Caco-2 (cell line): ENCODE measurements at regions not wholly inside any gene's neighbourhood (a gene's known extent, or its start where the extent isn't known, plus 50 kb on each side); places are given as distances from the start of the nearest gene placed in this dataset.

Experiments used
- BruUV-seq: library from RNA; stranded (reverse); fragments of 400-500 nt; replicated peaks from 2 replicates; lab custom pipeline; 2021; lab: Mats Ljungman, UMichigan
- CTCF ChIA-PET: fragments of 300-600 bp; sonication (Branson Sonifier 250); formaldehyde crosslinking; loops from one replicate; lab custom pipeline; 2022; ENCODE audit warnings: antibody characterized with exemption; lab: Charles Lee
- POLR2A ChIA-PET: fragments of 300-600 bp; sonication (Branson Sonifier 250); formaldehyde crosslinking; loops from one replicate; lab custom pipeline; 2022; ENCODE audit warnings: antibody characterized with exemption; lab: Charles Lee
- DNase-seq, 2 experiments: peaks; one replicate each; pipeline versions ENCODE4 v3.0.0 to v3.0.0-alpha.2; 2020 to 2022
- H3K27me3 ChIP-seq: replicated peaks from 2 replicates; pipeline ENCODE4 v1.6.0; 2011; ENCODE audit warnings: low read length; ENCODE audit not compliant: control insufficient read depth, insufficient read depth
- H3K36me3 ChIP-seq: 2 replicates; pipeline ENCODE4 v1.5.1; 2011; ENCODE audit warnings: low read length; ENCODE audit not compliant: control insufficient read depth, insufficient read depth
- H3K4me1 ChIP-seq: fragments of 250-450 bp; sonication (Bioruptor Pico); 2 replicates; pipeline ENCODE4 v1.5.1; 2020; ENCODE audit warnings: mild to moderate bottlenecking
- H3K4me3 ChIP-seq: 2 replicates; pipeline ENCODE4 v1.5.1; 2011; ENCODE audit warnings: low read depth, mild to moderate bottlenecking, control low read depth, low read length
- H3K9me3 ChIP-seq: fragments of 250-450 bp; sonication (Bioruptor Pico); 2 replicates; pipeline ENCODE4 v1.5.1; 2020; ENCODE audit warnings: mild to moderate bottlenecking, moderate library complexity
- H3K27ac Mint-ChIP-seq: one replicate; pipeline ENCODE4 v1.8.0; 2022; ENCODE audit warnings: mixed read lengths; ENCODE audit not compliant: unreplicated experiment
- H3K27me3 Mint-ChIP-seq: one replicate; pipeline ENCODE4 v1.8.0; 2022; ENCODE audit warnings: mixed read lengths; ENCODE audit not compliant: insufficient read depth, unreplicated experiment
- H3K36me3 Mint-ChIP-seq: one replicate; pipeline ENCODE4 v1.8.0; 2022; ENCODE audit warnings: mild to moderate bottlenecking, mixed read lengths; ENCODE audit not compliant: insufficient read depth, unreplicated experiment
- H3K4me1 Mint-ChIP-seq: one replicate; pipeline ENCODE4 v1.8.0; 2022; ENCODE audit warnings: low read depth, mixed read lengths; ENCODE audit not compliant: unreplicated experiment
- H3K4me3 Mint-ChIP-seq: one replicate; pipeline ENCODE4 v1.8.0; 2022; ENCODE audit warnings: mild to moderate bottlenecking, moderate library complexity, mixed read lengths; ENCODE audit not compliant: unreplicated experiment
- H3K9me3 Mint-ChIP-seq: one replicate; pipeline ENCODE4 v1.8.0; 2022; ENCODE audit warnings: mixed read lengths; ENCODE audit not compliant: unreplicated experiment
- CTCF ChIP-seq, 2 experiments: fragments of 200-600 bp in 1 of 2; IDR thresholded peaks; 1 replicate in 1 of 2; 2 replicates in 1 of 2; pipeline versions ENCODE4 v1.5.1 to v1.8.0; 2011 to 2022; ENCODE audit warnings: antibody characterized with exemption in 1 of 2, control low read depth in 1 of 2, inconsistent platforms in 1 of 2, low read depth in 1 of 2, low read length in 1 of 2, mild to moderate bottlenecking in 1 of 2, moderate library complexity in 1 of 2; ENCODE audit not compliant: insufficient read depth in 1 of 2, severe bottlenecking in 1 of 2, unreplicated experiment in 1 of 2
- intact Hi-C: fragments of 100-400 bp; cut with micrococcal nuclease; formaldehyde crosslinking; loops from one replicate; pipeline ENCODE4 v1.10.0; 2022; ENCODE audit not compliant: unreplicated experiment

DNA sequence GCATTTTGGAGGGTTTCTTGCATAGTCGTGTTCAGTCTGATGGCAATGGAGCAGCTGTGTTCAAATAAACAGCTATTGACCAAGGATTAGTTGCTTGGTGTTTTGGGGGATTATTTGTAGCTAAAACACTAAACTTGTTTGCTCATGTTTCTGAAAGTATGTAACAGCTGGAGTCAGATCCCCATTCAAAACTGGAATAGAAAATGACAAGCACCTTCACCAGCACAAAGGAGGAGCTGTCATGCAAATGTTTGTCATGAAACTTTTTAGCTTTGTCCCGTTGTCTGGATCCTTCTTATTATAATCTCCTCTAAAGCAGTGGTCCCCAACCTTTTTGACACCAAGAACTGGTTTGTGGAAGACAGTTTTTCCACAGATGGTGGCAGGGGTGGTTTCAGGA, 96.9 kb upstream of the ZNF236 start:
- TF ChIP-seq CTCF (IDR thresholded peaks at IDR 0.05; ENCODE audit: insufficient read depth in 1 of 2, low read depth in 1 of 2, low read length in 1 of 2, severe bottlenecking in 1 of 2, unreplicated experiment in 1 of 2), result no peak
- DNase-seq, result no peak
- H3K9me3 Mint-ChIP-seq, result no peaks in the 10 kb centered on the region
- no peaks in the 10 kb centered on the region for H3K4me1 ChIP-seq
- H3K9me3 ChIP-seq, result no peaks in the 10 kb centered on the region
- no peaks in the 10 kb centered on the region for H3K4me1 Mint-ChIP-seq
- no peak overlapping the region for H3K4me3 ChIP-seq
- no peaks in the 10 kb centered on the region for H3K36me3 ChIP-seq
- H3K27ac Mint-ChIP-seq, result no peak overlapping the region
- intact Hi-C loops, result no loop called here
- H3K4me3 Mint-ChIP-seq, result no peak overlapping the region
- CTCF ChIA-PET, result no interaction called here
- BruUV-seq, result no TSS peak
- H3K27me3 ChIP-seq, result no peaks in the 10 kb centered on the region
- H3K36me3 Mint-ChIP-seq, result no peaks in the 10 kb centered on the region
- POLR2A ChIA-PET, result no interaction called here
- H3K27me3 Mint-ChIP-seq, result no peaks in the 10 kb centered on the region

GRCh38 chr18:76722224-76723061, 99.9 kb upstream of the ZNF236 start:
- TF ChIP-seq CTCF (IDR thresholded peaks at IDR 0.05; ENCODE audit: insufficient read depth in 1 of 2, low read depth in 1 of 2, low read length in 1 of 2, severe bottlenecking in 1 of 2, unreplicated experiment in 1 of 2), result no peak
- no peaks in the 10 kb centered on the region for H3K36me3 Mint-ChIP-seq
- intact Hi-C loops, result no loop called here
- CTCF ChIA-PET, result no interaction called here
- H3K9me3 Mint-ChIP-seq, result no peaks in the 10 kb centered on the region
- no peaks in the 10 kb centered on the region for H3K27me3 Mint-ChIP-seq
- no peaks in the 10 kb centered on the region for H3K36me3 ChIP-seq
- BruUV-seq, result no TSS peak
- no peak overlapping the region for H3K4me3 Mint-ChIP-seq
- POLR2A ChIA-PET, result no interaction called here
- H3K4me1 ChIP-seq, result no peaks in the 10 kb centered on the region
- no peak for DNase-seq
- no peak overlapping the region for H3K4me3 ChIP-seq
- no peak overlapping the region for H3K27ac Mint-ChIP-seq
- H3K4me1 Mint-ChIP-seq, result no peaks in the 10 kb centered on the region
- H3K9me3 ChIP-seq, result no peaks in the 10 kb centered on the region
- no peaks in the 10 kb centered on the region for H3K27me3 ChIP-seq

GRCh38 chr18:76721207-76721996, 101.0 kb upstream of the ZNF236 start:
- Mint-ChIP-seq H3K9me3 (no peaks in the 10 kb centered on the region), H3K4me1 (no peaks in the 10 kb centered on the region), H3K27me3 (no peaks in the 10 kb centered on the region), H3K27ac (no peak overlapping the region), H3K36me3 (no peaks in the 10 kb centered on the region), H3K4me3 (no peak overlapping the region)
- no peak for DNase-seq
- ChIA-PET POLR2A (no interaction called here), CTCF (interaction anchor here (1.1 kb wide), 1 partner anchor 11 kb away, joined by 3 read pairs; no protein-coding TSS in a partner anchor)
- BruUV-seq, result no TSS peak
- no peaks in the 10 kb centered on the region for H3K27me3 ChIP-seq
- H3K36me3 ChIP-seq, result no peaks in the 10 kb centered on the region
- H3K4me3 ChIP-seq, result no peak overlapping the region
- intact Hi-C loops, result no loop called here
- TF ChIP-seq CTCF (IDR thresholded peaks at IDR 0.05; ENCODE audit: insufficient read depth in 1 of 2, low read depth in 1 of 2, low read length in 1 of 2, severe bottlenecking in 1 of 2, unreplicated experiment in 1 of 2), result no peak
- no peaks in the 10 kb centered on the region for H3K4me1 ChIP-seq
- no peaks in the 10 kb centered on the region for H3K9me3 ChIP-seq
